Right lung (tissue), 2 donors: ENCODE measurements at regions not wholly inside any gene's neighbourhood (a gene's known extent, or its start where the extent isn't known, plus 50 kb on each side); places are given as distances from the start of the nearest gene placed in this dataset.
A peak's percentile ranks its signal among the peaks of the same experiment; 100 is the strongest.

Source experiments
- DNase-seq, 2 donors: peaks; one replicate each; pipeline ENCODE4 v3.0.0-alpha.2; 2013

- DNase-seq: no peak
These were observed 513.8 kb downstream of the MIAT start for GRCh38 chr22:27171212-27171611.

DNA sequence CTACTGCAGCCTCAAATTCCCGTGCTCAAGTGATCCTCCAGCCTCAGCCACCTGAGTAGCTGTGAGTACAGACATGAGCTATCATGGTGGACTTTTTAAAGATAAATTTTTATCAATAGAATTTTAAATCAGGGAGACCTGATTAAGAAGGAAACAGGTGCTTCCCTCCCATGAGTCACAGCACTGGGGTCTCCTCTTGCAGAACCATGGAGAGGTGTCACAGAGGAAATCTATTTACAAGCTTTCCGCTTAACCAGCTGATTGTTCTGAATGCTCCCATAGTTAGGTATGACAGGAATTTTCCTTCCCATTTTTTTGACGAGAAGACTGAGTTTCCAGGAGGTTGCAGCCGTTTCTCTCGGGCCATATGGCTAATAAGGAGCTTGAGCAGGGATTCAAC lies 516.1 kb downstream of the MIAT start:
- DNase-seq: no peak

GRCh38 chr22:27175021-27175838 lies 517.8 kb downstream of the MIAT start:
- peak in 1 of 2 donors; percentile 15 for DNase-seq

DNA sequence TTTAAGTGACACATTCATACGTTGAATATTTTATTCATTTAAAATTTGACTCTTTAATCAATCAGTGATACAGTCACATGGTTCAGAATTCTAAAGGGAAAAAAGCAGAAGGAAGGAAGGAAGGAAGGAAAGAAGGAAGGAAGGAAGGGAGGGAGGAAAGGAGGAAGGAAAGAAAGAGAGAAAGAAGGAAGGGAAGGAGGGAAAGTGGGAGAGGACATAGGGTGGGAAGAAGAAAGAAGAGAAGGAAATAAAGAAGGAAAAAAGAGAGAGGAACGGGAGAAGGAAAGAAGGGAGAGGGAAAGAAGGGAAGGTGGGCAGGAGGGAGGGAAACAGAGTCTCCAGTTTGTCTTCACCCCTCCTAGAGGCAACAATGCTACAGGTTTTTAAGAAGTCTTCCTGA lies 518.6 kb downstream of the MIAT start:
- DNase-seq: no peak

DNA sequence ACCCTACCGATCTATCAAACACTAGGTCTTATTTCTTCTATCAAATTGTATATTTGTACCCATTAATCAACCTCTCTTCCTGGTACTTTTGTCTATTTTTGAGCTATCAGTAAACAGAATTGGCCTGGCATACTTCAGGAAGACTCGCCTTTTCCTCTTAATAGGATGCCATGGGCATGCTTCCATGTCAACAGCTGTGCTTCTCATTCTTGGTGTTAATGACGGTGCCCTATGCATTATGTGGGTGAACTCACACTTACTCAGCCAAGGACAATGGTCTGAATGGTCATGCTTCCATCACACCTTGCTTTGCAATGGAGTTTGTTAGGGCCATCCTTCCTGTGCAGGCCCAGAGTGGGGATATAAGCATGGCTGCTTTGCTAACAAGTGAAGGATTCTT lies 521.8 kb downstream of the MIAT start:
- no peak for DNase-seq

DNA sequence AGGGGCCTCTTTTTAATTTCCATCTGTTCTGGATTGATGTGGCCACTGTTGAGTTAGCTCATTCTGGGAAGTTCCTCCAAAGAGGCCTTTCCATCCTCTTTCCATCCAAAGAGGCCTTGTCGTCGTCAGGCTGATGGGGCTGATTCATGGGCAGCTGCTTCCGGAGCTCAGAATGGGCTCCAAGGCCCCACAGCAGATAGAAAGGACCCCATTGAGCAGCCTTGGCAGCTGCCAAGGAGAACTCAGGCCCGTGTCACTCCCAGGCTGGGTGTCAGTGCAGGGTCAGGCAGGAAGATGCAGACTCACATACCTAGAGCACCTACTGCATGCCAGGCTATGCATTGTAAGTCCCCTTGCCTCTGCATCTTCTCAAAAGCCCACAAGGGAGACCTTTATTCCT lies 524.1 kb downstream of the MIAT start:
- no peak for DNase-seq

GRCh38 chr22:27183474-27183873 lies 526.1 kb downstream of the MIAT start:
- DNase-seq: no peak

DNA sequence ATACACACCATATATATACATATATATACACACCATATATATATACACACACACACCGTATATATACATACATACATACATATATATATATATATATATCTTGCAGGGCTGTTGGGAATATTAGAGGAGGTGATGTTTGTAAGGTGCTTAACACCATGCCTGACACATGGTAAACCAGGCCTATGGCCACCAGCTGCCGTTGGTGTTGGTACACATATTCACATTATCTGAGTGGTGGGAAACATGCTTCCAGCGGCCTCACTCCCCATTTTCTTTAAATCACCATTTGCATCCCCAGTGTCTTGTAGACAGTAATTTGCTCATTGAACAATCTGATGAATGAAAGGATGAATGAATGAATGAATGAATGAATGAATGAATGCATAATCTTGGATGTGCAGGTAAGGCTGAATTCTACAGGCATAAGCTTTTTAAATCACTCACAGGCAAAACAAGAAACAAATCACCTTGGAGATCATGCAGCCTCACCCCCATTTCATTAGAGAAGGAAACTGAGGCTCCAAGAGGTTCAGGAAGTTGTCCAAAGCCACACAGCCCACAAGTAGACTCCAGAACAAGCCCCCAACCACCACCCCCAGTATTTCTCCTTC lies 527.8 kb downstream of the MIAT start:
- DNase-seq: no peak

- DNase-seq: no peak
These were observed 528.4 kb downstream of the MIAT start for GRCh38 chr22:27185760-27186302.

DNA sequence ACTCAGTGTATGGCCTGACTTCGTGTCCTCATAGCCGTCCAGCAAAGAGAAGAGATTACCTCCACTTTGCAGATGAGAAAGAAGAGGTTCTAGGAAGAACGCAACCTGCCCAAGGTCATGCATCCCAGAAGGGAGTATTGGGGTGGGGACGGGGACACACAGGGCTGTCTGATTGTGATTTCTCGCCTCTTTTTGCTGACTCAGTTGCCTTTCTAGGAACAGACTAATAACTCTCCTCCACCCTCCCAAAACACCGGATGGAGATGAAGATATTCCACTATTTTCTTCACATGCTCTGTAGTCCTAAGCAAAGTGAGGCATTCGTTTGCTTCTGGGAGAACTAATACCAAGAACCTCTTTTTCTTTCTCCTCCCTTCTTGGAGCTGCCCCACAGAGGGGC lies 529.3 kb downstream of the MIAT start:
- DNase-seq: no peak

GRCh38 chr22:27192135-27192829 lies 534.9 kb downstream of the MIAT start:
- DNase-seq: no peak

- DNase-seq: no peak
These were observed 535.8 kb downstream of the MIAT start for GRCh38 chr22:27193215-27193614.

DNA sequence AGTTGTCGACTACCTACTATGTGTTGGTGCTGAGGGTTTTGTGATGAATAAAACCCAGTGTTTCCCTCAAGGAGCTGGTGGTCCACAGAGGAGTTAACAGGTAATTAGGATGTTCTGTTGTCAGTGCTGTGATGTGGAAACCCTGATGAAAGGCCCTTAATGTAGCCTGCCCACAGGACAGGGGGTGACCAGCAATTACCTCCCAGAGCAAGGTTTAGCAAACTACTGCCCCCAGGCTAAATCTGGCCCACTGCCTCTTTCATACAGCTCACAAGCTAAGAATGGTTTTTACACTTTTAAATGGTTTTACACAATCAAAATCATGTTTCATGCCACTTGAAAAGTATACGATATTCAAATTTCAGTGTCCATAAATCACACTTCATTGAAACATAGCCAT lies 536.2 kb downstream of the MIAT start:
- DNase-seq: no peak

- no peak for DNase-seq
These were observed 536.8 kb downstream of the MIAT start for GRCh38 chr22:27194096-27194748.

- DNase-seq: peak; percentile 40 to 43
These were observed 537.7 kb downstream of the MIAT start for GRCh38 chr22:27195094-27195493.

DNA sequence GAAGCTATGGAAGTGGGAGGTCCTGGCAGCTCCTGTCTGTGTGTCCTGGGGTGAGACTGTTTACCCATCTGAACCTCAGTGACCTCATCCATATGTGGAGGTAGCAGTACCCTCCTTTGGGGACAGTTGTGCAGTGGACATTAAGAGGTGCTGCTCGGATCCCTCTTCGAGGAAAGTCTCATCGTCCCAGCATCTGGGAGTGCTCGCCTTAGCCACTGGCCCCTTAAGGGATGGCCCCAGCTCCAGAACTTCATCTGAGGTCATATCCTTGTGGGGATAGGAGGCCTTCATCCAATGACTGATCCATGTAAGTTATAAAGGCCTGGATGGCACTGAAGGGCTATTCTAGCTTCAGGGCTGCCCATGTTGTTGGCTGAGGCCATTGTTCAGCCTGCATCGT lies 538.1 kb downstream of the MIAT start:
- no peak for DNase-seq

DNA sequence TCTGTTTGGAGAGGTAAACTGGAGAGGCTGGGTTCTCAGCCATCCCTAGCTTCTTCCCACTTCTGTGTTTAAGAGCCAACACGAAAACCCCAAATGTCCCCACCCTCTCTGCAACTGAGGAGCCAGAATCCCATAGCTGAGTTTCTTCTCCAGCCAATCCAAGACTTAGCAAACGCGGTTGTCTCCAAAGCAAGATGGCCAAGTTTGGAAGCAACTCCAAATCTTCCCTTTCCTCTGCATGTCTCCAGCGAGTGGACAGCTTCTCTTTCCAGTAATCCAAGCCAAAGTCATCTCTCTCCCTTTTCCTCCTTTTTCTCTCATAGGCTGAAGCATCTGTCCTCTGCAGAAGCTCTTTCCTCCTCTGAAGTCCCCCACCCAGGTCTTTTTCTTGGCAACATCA lies 539.2 kb downstream of the MIAT start:
- no peak for DNase-seq

GRCh38 chr22:27197052-27197451 lies 539.7 kb downstream of the MIAT start:
- no peak for DNase-seq

DNA sequence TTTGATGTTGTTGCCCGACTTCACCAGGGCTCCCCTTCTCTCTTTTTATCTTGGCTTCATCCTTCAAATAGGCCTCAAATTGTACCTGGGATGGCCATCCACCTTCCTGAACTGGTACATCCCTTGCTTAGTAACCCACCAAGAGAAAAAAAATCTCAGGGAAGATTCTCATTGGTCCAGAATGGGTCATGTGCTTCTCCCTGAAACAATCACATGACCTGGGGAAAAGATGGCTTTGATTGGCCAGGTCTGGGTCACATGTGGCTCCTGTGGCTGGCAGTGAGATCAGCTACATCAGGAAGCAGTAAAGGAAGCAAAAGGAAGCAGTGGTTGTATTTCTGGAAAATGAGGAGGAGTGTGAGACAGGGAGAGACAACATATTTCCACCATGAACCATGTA lies 540.2 kb downstream of the MIAT start:
- DNase-seq: no peak

- DNase-seq: no peak
These were observed 541.2 kb downstream of the MIAT start for GRCh38 chr22:27198518-27199035.

- DNase-seq: no peak
These were observed 542.0 kb downstream of the MIAT start for GRCh38 chr22:27199354-27199753.

GRCh38 chr22:27201276-27201675 lies 543.9 kb downstream of the MIAT start:
- no peak for DNase-seq
